GM13976 (cell line): ENCODE measurements at regions not wholly inside any gene's neighbourhood (a gene's known extent, or its start where the extent isn't known, plus 50 kb on each side); places are given as distances from the start of the nearest gene placed in this dataset.

Experiments used
- DNase-seq: peaks from one replicate; pipeline ENCODE4 v3.0.0; 2012; ENCODE audit warnings: low spot score
- CTCF ChIP-seq: IDR thresholded peaks from 2 replicates; pipeline ENCODE4 v1.5.1; 2012; ENCODE audit warnings: borderline replicate concordance, mild to moderate bottlenecking; ENCODE audit not compliant: insufficient read depth; ENCODE audit errors: extremely low read depth, missing control alignments, control extremely low read depth
- in situ Hi-C: fragments of 300-500 bp; cut with MboI; formaldehyde crosslinking; loops from one replicate; pipeline ENCODE4 v1.12.0; 2022; ENCODE audit warnings: low sequenced_read_pairs, mixed read lengths, inconsistent platforms; ENCODE audit not compliant: unreplicated experiment

DNA sequence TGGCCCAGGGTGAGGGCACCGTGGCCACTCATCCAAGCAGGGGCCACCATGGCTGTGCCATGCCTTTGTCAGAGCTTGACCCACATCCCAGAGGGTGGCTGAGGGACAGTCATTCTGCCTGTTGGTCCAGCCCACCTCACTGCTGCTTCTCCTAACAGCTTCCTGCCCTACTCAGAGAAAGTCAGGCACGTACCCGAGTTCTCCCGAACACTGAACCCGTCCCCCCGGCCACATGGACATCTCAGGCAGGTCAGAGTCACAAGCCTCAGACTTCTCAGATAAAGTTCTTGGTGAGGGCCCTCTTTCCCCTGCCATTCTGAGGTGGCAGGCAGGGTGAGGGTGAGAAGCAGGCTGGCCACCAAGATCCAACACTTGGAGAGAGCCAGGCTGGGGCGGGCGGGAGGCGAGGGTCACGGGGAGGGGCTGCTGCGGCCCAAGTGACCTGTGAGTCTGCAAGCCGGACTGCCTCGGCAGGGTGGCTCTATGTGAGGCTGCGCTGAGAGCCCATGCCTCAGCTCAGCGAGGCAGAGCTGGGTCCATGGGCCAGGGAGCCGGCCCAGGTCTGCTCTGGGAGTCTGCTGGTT is 317.8 kb downstream of the TMEM121 start:
- TF ChIP-seq CTCF, result no peak
- in situ Hi-C loops, result no loop called here
- no peak for DNase-seq

DNA sequence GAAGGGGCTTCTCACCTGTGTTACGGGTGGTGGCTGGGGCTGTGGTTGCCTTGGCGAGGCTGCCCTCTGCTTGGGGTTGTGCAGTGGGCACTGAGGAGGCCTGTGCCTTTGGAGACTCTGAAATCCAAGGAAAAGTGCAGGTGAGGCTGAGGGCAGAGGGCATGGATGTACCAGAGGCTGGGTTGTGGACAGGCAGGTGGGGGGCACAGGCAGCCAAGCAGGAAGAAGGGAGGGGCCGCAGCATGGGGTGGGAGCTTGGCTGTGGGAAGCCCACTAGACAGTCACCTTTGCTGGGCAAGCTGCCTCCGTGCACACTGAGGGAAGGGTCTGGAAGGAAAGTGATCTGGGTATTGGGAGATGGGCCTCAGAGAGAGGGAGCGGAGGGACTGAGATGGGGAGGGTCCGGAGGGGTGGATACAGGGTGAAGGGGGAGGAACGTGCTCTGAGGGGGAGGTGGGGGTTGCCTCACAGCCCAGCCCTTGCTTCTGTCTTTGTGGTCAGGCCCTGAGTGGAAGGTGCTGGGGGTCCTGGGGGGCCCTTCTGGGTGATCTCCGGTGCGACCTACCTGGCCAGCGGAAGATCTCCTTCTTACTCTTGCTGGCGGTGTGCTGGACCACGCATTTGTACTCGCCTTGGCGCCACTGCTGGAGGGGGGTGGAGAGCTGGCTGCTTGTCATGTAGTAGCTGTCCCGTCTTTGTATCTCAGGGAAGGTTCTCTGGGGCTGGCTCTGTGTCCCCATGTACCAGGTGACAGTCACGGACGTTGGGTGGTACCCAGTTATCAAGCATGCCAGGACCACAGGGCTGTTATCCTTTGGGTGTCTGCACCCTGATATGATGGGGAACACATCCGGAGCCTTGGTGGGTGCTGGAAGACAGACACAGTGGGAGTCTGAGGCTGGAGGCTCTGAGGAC is 318.7 kb downstream of the TMEM121 start:
- in situ Hi-C loops, result no loop called here

GRCh38 chr14:105845725-105846309 is 319.4 kb downstream of the TMEM121 start:
- in situ Hi-C loops, result no loop called here
- no peak for DNase-seq
- no peak for TF ChIP-seq CTCF

More for the DNA sequence above, 318.7 kb downstream of the TMEM121 start:
- no peak for DNase-seq
- TF ChIP-seq CTCF, result no peak

DNA sequence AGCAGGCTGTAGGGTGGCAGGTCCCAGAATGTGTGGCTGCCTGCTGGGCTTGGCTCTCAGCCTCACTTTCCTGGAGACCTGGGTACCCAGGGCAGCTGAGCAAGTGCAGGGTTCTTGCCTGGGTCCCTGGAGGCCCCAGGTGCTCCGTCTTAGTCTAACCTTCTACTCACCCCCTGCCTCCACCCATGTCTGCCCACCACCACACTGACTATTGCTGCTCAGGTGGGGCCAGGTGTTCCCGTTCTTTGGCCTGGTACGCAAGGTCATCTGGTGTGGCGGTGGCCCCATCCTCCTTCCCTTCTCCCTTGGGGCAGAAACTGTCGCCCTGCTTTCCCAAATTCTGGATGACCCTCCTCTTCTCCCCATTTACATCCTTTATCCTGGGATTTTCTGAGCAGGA is 319.9 kb downstream of the TMEM121 start:
- no peak for TF ChIP-seq CTCF
- in situ Hi-C loops, result no loop called here
- no peak for DNase-seq

DNA sequence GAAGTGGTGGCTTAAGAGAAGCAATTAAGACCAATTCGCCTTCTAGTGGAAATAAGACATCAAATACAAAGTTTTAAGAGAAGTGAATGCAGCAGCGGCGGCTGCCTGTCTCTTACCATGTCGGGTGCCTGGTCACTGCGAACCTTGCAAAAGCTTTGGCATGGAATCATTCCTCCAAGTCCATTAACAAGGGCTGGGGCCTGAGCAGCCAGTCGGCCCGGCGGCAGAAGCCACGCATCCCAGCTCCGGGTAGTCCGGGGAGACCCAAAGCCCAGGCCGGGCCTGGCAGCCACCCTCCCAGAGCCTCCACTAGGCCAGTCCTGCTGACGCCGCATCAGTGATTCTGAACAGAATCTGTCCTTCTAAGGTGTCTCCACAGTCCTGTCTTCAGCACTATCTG is 321.0 kb downstream of the TMEM121 start:
- no peak for TF ChIP-seq CTCF
- in situ Hi-C loops, result no loop called here
- no peak for DNase-seq

DNA sequence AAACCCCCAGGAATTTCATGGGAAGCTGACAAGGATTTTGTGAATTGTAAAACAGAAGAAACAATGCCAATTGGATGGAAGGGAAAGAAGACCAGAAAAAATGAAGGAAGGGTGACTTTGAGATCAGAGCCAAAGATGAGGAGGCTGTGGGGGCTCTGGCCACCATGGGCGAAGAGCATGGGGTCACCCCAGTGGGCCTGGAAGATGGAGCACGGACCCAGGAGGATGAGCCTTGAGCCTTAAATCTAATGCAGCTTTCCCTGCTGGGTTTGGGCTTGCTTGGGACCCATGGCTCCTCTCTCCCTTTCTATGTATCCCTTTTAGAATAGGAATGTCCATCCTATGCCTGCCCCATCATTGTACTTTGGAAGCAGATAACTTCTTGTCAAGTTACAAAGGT is 322.2 kb downstream of the TMEM121 start:
- TF ChIP-seq CTCF, result no peak

More for the DNA sequence above, 322.2 kb downstream of the TMEM121 start:
- in situ Hi-C loops, result no loop called here
- no peak for DNase-seq
